Fibroblast of skin of abdomen (primary cell): ENCODE measurements at regions not wholly inside any gene's neighbourhood (a gene's known extent, or its start where the extent isn't known, plus 50 kb on each side); places are given as distances from the start of the nearest gene placed in this dataset.

Experiments
- DNase-seq: peaks from one replicate; pipeline ENCODE4 v3.0.0-alpha.2; 2013

GRCh38 chr4:100284129-100284880, 94.0 kb upstream of the DDIT4L start:
- DNase-seq: no peak

DNA sequence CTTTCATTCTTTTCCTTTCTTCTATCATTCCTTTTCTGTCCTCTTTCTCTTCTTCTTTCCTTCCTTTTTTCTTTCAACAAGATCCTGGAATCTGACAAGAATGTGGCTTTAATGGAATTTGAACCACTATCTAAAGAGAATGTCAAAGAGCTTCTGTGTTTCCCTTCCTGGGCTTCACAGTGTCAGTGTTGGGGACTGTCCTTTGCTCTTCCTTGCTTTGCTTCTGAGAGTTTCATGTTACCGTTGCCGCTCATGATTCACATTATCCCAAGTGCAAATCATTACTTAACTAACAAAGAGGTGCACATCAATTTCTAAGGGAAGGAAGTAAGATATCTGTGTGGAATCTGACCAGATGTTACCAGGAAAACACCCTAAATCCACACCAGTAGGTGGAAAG, 90.5 kb upstream of the DDIT4L start:
- no peak for DNase-seq

GRCh38 chr4:100278567-100278966, 88.3 kb upstream of the DDIT4L start:
- DNase-seq: no peak

DNA sequence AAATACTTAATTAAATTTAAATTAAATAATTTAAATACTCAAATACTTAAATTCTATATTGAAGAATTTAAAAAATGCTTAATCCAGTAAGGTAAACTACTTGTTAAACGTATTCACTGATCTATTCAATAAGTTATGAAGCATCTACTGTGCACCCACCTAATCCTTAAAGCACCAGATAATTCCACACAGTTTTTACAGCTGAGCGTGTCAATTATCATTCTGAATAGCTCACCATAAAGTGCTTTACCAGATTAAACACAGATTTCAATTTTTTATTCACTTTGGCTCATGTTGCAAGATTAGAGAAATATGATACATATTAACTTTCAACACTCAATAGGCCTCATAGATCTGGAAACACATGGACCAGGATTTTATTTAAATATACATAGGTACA, 79.2 kb upstream of the DDIT4L start:
- no peak for DNase-seq

GRCh38 chr4:100268789-100269188, 78.5 kb upstream of the DDIT4L start:
- DNase-seq: no peak

DNA sequence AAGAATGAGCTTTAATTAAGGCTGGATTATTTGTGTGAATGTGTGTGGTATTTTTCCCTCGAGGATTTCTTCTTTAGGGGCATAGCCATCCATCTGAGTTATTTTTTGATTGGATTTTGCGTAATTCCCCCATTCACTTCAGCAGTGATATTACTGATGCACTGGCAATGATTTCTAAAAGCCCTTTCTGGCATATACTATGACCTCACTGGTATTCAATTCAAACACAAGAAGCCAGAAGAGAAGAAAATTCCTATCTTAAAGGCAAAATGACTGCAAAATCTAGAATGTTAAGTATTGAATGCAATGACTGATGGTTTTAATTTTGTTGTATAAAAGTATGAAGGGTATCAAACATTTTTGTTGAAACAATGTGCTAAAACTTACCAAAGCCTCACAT, 71.1 kb upstream of the DDIT4L start:
- peak; percentile 1 for DNase-seq

- no peak for DNase-seq
Observed at GRCh38 chr4:100258675-100259074, 68.4 kb upstream of the DDIT4L start.

GRCh38 chr4:100257567-100257966, 67.3 kb upstream of the DDIT4L start:
- no peak for DNase-seq

DNA sequence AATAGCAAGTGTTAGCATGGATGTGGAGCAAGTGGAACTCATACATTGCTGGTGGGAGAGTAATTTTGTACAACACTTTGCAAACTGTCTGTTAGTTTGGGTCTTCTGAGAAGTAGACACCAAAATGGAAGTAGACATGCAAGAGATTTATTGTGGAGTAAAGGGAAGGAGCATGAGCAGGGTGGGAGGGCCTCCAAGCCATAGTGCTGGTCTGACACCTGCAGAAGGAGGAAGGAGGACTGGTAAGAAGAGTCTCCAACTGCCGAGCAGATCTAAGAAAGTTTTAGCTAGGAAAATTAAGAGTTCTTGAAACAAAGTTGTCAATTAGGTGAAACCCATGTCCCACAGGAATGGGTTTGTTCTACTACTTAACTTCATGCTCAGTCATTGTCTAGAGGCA, 64.0 kb upstream of the DDIT4L start:
- no peak for DNase-seq

DNA sequence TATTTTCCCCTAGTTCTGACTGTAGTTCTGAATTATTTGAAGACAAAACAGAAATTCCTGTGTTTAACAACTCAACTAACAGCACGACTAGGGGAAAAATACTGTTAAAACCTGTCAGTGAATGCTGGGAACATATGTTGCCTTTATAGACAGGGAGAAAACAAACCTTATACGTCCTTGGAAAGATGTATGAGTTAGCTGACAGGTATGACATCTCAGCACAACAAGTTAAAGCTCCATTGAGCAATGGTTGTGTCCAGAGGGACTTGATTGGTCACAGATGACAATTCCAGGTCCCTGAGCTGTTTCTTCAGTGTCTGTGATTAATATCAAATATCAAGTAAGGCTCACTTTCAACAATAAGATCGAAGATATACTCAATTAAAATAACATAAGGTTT, 58.2 kb upstream of the DDIT4L start:
- no peak for DNase-seq

GRCh38 chr4:100246697-100247096, 56.4 kb upstream of the DDIT4L start:
- no peak for DNase-seq

- no peak for DNase-seq
Observed at GRCh38 chr4:100244347-100244746, 54.1 kb upstream of the DDIT4L start.
